Karpas-422 (cell line): ENCODE measurements at regions not wholly inside any gene's neighbourhood (a gene's known extent, or its start where the extent isn't known, plus 50 kb on each side); places are given as distances from the start of the nearest gene placed in this dataset.

ENCODE experiments used
- DNase-seq: peaks from one replicate; pipeline ENCODE4 v3.0.0-alpha.2; 2015
- H2AFZ ChIP-seq: fragments of 200-600 bp; sonication (generic); 2 replicates; pipeline ENCODE4 v1.6.1; 2014; ENCODE audit warnings: antibody characterized with exemption, low read length, mixed read lengths
- H3K27ac ChIP-seq: fragments of 200-600 bp; sonication (generic); 2 replicates; pipeline ENCODE4 v1.5.1; 2014; ENCODE audit warnings: mild to moderate bottlenecking, low read length, moderate library complexity
- H3K27me3 ChIP-seq: fragments of 200-600 bp; sonication (generic); 2 replicates; pipeline ENCODE4 v1.6.1; 2014; ENCODE audit warnings: low read length, mixed read lengths
- H3K36me3 ChIP-seq: fragments of 200-600 bp; sonication (generic); 2 replicates; pipeline ENCODE4 v1.6.1; 2014; ENCODE audit warnings: low read length, mixed read lengths; ENCODE audit not compliant: insufficient read depth
- H3K4me1 ChIP-seq: fragments of 200-600 bp; sonication (generic); 2 replicates; pipeline ENCODE4 v1.6.1; 2014; ENCODE audit warnings: mild to moderate bottlenecking, low read length, mixed read lengths
- H3K4me2 ChIP-seq: fragments of 200-600 bp; sonication (generic); 2 replicates; pipeline ENCODE4 v1.6.1; 2014; ENCODE audit warnings: low read length, low read depth, mild to moderate bottlenecking; ENCODE audit not compliant: poor library complexity, severe bottlenecking
- H3K4me3 ChIP-seq: fragments of 200-600 bp; sonication (generic); 2 replicates; pipeline ENCODE4 v1.5.1; 2014; ENCODE audit warnings: mild to moderate bottlenecking, antibody characterized with exemption, low read length, mixed read lengths
- H3K79me2 ChIP-seq: fragments of 200-600 bp; sonication (generic); 2 replicates; pipeline ENCODE4 v1.6.1; 2014; ENCODE audit warnings: mild to moderate bottlenecking, low read length, mixed read lengths
- H3K9ac ChIP-seq: fragments of 200-600 bp; sonication (generic); 2 replicates; pipeline ENCODE4 v1.6.0; 2014; ENCODE audit warnings: low read length
- H3K9me2 ChIP-seq: fragments of 200-600 bp; sonication (generic), shearing (Covaris generic); replicated peaks from 2 replicates; pipeline ENCODE4 v1.6.0; 2014; ENCODE audit warnings: mild to moderate bottlenecking, low read length, moderate library complexity; ENCODE audit not compliant: insufficient read depth
- H3K9me3 ChIP-seq: fragments of 300-700, 200-600 bp; sonication (generic); 2 replicates; pipeline ENCODE4 v1.6.1; 2014; ENCODE audit warnings: low read length, mixed read lengths
- H4K20me1 ChIP-seq: fragments of 200-600 bp; sonication (generic); 2 replicates; pipeline ENCODE4 v1.6.1; 2014; ENCODE audit warnings: mild to moderate bottlenecking, antibody characterized with exemption, low read length, low read depth; ENCODE audit not compliant: insufficient read depth

- Histone ChIP-seq H3K79me2 (no peaks in the 10 kb centered on the region), H3K9ac (no peak overlapping the region), H2AFZ (no peak overlapping the region), H3K27ac (peak overlapping the region; percentile 83), H3K4me1 (peaks cover 42% of the 10 kb centered on the region), H3K4me3 (peak overlapping the region; percentile 25; the same call in 1 of the 2 replicates), H3K27me3 (no peaks in the 10 kb centered on the region), H4K20me1 (no peaks in the 10 kb centered on the region), H3K9me2 (no peaks in the 10 kb centered on the region), H3K4me2 (peak overlapping the region; percentile 10), H3K36me3 (no peaks in the 10 kb centered on the region), H3K9me3 (no peaks in the 10 kb centered on the region; the same call in 1 of the 2 replicates)
- DNase-seq = peak; percentile 65
These were observed 1120.6 kb downstream of the SORCS3 start for GRCh38 chr10:105761576-105762260.

GRCh38 chr10:105759669-105760068, 1118.6 kb downstream of the SORCS3 start:
- H3K79me2 ChIP-seq = no peaks in the 10 kb centered on the region
- H3K9me2 ChIP-seq = no peaks in the 10 kb centered on the region
- no peak for DNase-seq
- H3K4me3 ChIP-seq = no peak overlapping the region
- H3K27ac ChIP-seq = no peak overlapping the region
- no peak overlapping the region for H3K4me2 ChIP-seq
- H3K9ac ChIP-seq = no peak overlapping the region
- no peaks in the 10 kb centered on the region for H4K20me1 ChIP-seq
- H3K27me3 ChIP-seq = no peaks in the 10 kb centered on the region
- no peaks in the 10 kb centered on the region; the same call in 1 of the 2 replicates for H3K9me3 ChIP-seq
- no peak overlapping the region for H2AFZ ChIP-seq
- peaks cover 42% of the 10 kb centered on the region for H3K4me1 ChIP-seq
- no peaks in the 10 kb centered on the region for H3K36me3 ChIP-seq

- H3K9me2 ChIP-seq = no peaks in the 10 kb centered on the region
- no peaks in the 10 kb centered on the region for H3K36me3 ChIP-seq
- no peak overlapping the region for H3K4me3 ChIP-seq
- no peaks in the 10 kb centered on the region for H3K27me3 ChIP-seq
- no peaks in the 10 kb centered on the region for H4K20me1 ChIP-seq
- H3K27ac ChIP-seq = no peak overlapping the region
- DNase-seq = no peak
- H3K4me2 ChIP-seq = no peak overlapping the region
- no peaks in the 10 kb centered on the region for H3K79me2 ChIP-seq
- H3K4me1 ChIP-seq = peaks cover 36% of the 10 kb centered on the region
- no peaks in the 10 kb centered on the region; the same call in 1 of the 2 replicates for H3K9me3 ChIP-seq
- no peak overlapping the region for H3K9ac ChIP-seq
- H2AFZ ChIP-seq = no peak overlapping the region
These were observed 1117.3 kb downstream of the SORCS3 start for GRCh38 chr10:105758209-105758998.

- H3K9me2 ChIP-seq = no peaks in the 10 kb centered on the region
- no peak overlapping the region for H3K4me3 ChIP-seq
- no peak overlapping the region for H3K4me2 ChIP-seq
- DNase-seq = no peak
- peaks cover under 1% of the 10 kb centered on the region; the same call in 1 of the 2 replicates for H3K9me3 ChIP-seq
- no peaks in the 10 kb centered on the region for H4K20me1 ChIP-seq
- H3K27ac ChIP-seq = no peak overlapping the region
- H3K27me3 ChIP-seq = no peaks in the 10 kb centered on the region
- H3K36me3 ChIP-seq = no peaks in the 10 kb centered on the region
- no peak overlapping the region for H2AFZ ChIP-seq
- H3K4me1 ChIP-seq = peaks cover 25% of the 10 kb centered on the region
- H3K79me2 ChIP-seq = no peaks in the 10 kb centered on the region
- no peak overlapping the region for H3K9ac ChIP-seq
These were observed 1116.2 kb downstream of the SORCS3 start for GRCh38 chr10:105757302-105757701.

GRCh38 chr10:105756386-105756785, 1115.3 kb downstream of the SORCS3 start:
- Histone ChIP-seq H4K20me1 (no peaks in the 10 kb centered on the region), H3K27me3 (no peaks in the 10 kb centered on the region), H3K9ac (no peak overlapping the region)

GRCh38 chr10:105751688-105752087, 1110.6 kb downstream of the SORCS3 start:
- H3K27ac ChIP-seq = no peak overlapping the region
- H3K4me1 ChIP-seq = no peaks in the 10 kb centered on the region
- DNase-seq = no peak
- H3K9me3 ChIP-seq = peaks cover 5% of the 10 kb centered on the region
- H2AFZ ChIP-seq = no peak overlapping the region
- no peak overlapping the region for H3K9ac ChIP-seq
- H3K4me3 ChIP-seq = no peak overlapping the region
- no peaks in the 10 kb centered on the region for H3K36me3 ChIP-seq
- H3K79me2 ChIP-seq = no peaks in the 10 kb centered on the region
- no peaks in the 10 kb centered on the region for H4K20me1 ChIP-seq
- H3K9me2 ChIP-seq = no peaks in the 10 kb centered on the region
- no peaks in the 10 kb centered on the region for H3K27me3 ChIP-seq
- no peak overlapping the region for H3K4me2 ChIP-seq

More at GRCh38 chr10:105756386-105756785, 1115.3 kb downstream of the SORCS3 start:
- Histone ChIP-seq H3K4me3 (no peak overlapping the region), H3K36me3 (no peaks in the 10 kb centered on the region), H3K79me2 (no peaks in the 10 kb centered on the region), H2AFZ (no peak overlapping the region), H3K9me2 (no peaks in the 10 kb centered on the region), H3K4me1 (peaks cover 16% of the 10 kb centered on the region), H3K27ac (no peak overlapping the region), H3K4me2 (no peak overlapping the region), H3K9me3 (peaks cover 5% of the 10 kb centered on the region; the same call in 1 of the 2 replicates)
- DNase-seq = no peak

- H3K36me3 ChIP-seq = no peaks in the 10 kb centered on the region; the same call in 1 of the 2 replicates
- H4K20me1 ChIP-seq = no peaks in the 10 kb centered on the region
- H3K9ac ChIP-seq = no peak overlapping the region
- H3K27me3 ChIP-seq = no peaks in the 10 kb centered on the region
- no peak overlapping the region for H2AFZ ChIP-seq
- H3K4me2 ChIP-seq = no peak overlapping the region
- no peaks in the 10 kb centered on the region for H3K79me2 ChIP-seq
- no peaks in the 10 kb centered on the region for H3K4me1 ChIP-seq
- H3K27ac ChIP-seq = no peak overlapping the region
- peaks cover 6% of the 10 kb centered on the region for H3K9me3 ChIP-seq
- no peak for DNase-seq
- H3K9me2 ChIP-seq = no peaks in the 10 kb centered on the region
- H3K4me3 ChIP-seq = no peak overlapping the region
These were observed 1104.6 kb downstream of the SORCS3 start for GRCh38 chr10:105745596-105746148.
